ENCODE measurements at regions not wholly inside any gene's neighbourhood (a gene's known extent, or its start where the extent isn't known, plus 50 kb on each side); places are given as distances from the start of the nearest gene placed in this dataset.

DNA sequence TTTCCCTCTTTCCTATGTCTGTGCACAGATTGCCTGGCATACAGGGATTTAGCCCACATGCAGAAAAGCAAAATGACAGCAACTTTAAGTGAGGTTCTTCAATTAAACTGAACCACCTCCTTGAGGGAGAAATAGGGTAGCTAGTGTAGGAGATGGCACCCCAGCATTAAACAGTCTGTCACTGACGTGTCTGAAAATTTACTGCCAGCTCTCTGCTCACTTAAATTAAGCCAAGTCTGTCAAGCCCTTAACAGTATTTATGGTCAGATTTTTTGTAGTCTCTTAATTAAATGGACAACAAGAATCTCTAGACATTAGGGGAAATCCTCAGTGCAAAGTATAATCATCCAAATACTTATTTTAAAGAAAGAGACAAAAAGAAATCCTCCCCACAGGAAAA, 696.5 kb upstream of the PTBP2 start:
- no peak for DNase-seq

DNA sequence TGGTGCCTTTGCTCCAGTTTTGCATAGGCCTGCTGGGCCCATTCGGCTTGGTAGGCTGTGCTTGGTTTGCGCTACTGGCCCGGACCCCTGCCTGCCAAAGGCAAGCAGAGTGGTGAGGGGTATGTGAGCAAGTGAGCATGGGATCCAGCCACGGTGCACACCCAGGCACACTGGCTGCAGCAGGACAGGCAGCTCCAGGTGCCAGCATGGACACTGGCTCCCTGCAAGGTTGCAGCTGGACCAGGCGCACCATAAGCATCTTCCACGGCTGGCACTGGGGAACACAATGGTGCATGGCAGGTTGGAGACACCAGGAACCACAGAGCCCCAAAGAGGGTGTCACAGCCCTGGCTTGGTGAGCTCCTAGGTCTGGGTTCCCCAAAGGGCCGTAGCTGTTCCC, 693.5 kb upstream of the PTBP2 start:
- no peak for DNase-seq

DNA sequence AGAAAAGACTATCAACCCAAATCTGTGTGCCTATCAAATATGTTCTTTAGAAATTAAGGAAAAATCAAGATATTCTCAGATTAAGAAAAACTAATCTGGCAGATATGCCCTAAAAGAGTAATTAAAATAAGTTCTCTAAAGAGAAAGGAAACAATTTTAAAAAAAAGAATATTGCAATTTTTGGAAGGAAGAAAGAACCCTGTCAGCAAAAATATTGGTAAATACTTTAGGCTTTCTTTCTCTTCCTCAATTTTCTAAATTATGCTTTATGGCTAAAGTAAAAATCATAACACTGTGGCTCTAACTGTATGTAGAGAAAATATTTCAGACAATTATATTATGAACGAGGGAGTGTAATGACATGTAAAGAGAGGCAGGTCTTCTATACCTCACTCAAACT, 691.3 kb upstream of the PTBP2 start:
- no peak for DNase-seq

GRCh38 chr1:96034006-96034405, 687.6 kb upstream of the PTBP2 start:
- no peak for DNase-seq

DNA sequence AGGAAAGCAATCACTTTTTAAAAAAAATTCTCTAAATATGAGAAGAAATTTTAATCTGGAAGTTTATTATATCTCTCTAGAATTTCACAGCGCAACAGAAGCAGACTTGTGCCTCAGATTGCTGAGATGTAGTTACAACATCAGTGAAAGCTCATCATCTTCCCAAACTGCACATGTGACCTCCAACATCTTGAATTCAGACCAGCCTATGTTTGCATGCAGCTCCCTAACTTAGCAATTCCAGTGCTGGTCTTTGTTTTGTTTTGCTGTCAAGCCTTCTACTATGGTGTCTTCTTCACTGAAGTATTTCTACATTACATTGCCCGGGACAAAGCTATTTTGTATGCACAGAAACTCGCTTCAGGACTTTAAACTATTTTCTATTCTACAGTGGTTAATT, 684.8 kb upstream of the PTBP2 start:
- DNase-seq, result no peak

- DNase-seq, result no peak
Observed at GRCh38 chr1:96038636-96039035, 682.9 kb upstream of the PTBP2 start.

- DNase-seq, result no peak
Observed at GRCh38 chr1:96039910-96040309, 681.7 kb upstream of the PTBP2 start.

DNA sequence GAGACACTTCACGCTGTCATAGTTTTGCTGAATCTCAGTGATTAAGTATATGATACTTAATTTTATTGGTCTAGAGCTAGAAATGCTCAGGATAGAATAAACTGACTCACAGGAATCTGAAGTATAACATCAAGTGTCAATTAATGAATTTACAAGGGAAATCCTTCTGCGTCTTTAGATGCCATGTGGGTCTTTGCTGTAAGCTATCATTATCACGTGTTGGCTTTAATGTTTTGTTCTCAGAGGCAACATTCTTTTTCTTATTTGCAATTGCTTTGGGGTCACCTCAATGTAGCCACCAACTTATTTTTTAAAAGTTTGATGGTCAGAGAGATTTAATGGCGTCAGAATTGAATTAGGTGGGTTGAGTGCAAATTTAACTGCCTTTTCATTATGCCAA, 680.1 kb upstream of the PTBP2 start:
- DNase-seq, result no peak

GRCh38 chr1:96048572-96049212, 672.9 kb upstream of the PTBP2 start:
- DNase-seq, result no peak

- no peak for DNase-seq
Observed at GRCh38 chr1:96049759-96050409, 671.7 kb upstream of the PTBP2 start.

- no peak for DNase-seq
Observed at GRCh38 chr1:96059276-96059675, 662.3 kb upstream of the PTBP2 start.

GRCh38 chr1:96059736-96060135, 661.8 kb upstream of the PTBP2 start:
- no peak for DNase-seq

- DNase-seq, result no peak
Observed at GRCh38 chr1:96060621-96061020, 661.0 kb upstream of the PTBP2 start.

DNA sequence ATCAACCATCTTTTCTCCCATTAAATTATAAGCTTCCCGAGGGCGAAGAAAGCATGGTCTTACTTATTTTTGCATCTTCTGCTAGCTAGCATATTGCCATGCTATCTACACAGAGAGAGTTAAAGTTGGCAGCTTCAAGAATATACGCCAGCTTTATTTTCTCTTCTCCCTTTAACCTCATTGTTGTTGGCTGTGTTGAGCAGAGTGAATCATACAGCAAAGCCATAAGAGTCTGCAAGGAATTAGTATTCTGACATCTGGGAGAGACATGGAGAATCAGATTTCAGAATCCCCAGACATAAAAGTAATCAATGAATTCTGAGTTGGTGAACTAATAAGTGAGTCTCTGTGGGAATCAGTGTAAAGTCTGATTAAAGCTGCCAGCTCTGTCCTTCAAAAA, 649.6 kb upstream of the PTBP2 start:
- DNase-seq, result no peak

GRCh38 chr1:96073100-96073499, 648.5 kb upstream of the PTBP2 start:
- no peak for DNase-seq

GRCh38 chr1:96074422-96074821, 647.2 kb upstream of the PTBP2 start:
- no peak for DNase-seq

DNA sequence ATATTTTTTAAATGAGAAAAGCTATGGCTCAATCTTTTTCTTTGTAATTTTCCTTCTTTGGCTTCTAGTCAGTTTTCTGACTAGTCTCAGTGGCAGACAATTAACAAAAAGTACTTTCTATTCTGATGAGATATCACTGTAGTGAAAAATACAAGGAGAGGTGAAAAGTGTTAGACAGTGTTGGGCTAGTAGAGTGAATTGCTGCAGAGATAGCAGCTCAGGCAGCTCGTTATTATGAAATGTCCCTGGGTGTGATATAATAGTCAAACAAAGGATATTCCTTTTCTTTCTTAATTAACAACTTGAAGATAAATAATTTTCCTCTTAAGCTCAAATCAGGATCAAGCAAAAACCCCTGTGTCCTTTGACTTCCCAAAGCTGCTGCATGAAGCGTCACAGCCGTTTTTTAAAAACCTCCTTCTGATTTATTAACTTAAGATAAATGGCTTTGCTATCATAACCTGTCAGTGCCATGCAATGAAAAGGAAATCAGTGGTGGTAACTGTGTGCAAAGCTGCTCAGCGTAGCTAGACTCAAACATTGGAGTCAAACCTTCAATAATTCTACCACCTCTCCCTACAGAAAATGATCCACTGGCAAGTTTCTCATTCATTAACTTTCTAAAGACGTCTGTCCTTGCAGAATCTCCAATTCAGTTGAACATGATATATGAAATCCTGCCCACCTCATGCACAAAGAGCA, 646.6 kb upstream of the PTBP2 start:
- no peak for DNase-seq

- no peak for DNase-seq
Observed at GRCh38 chr1:96075704-96076455, 645.7 kb upstream of the PTBP2 start.

DNA sequence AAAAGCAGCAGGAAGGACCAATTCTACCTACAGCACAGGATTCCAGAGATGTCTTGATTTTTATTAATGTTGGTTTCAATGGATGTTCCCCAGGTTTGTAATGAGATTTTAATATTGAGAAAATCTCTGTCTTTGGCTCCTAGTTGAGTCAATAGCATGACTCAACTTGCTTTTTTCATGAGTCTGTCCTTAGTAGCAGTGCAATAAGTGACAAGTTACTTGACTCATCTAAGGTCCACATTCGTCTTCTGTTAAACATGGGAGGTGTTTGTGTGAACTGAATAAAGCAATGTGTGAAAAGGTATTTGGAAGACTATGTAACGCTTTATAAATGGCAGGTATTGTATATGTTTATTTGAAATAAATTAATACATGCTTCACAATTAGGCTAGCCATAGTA, 645.0 kb upstream of the PTBP2 start:
- DNase-seq, result no peak

DNA sequence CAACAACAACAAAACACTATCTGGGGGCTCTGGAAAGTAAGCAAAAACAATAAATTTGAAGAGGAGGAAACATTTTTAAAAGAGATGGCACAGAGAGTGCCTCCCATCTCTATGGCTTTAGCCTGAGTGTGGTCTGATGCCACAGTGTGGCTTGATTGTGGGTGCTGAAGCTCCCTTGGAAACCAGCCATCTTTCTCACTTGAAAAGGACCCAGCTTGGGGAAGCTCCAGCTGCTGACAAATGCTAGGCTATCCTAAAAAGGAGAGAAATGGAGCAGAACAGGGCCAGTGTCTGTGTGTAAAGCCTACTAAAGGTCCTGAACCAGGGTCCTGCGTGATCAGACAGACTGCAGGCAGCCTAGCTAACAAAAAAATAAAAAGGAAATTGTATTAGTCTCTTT, 642.0 kb upstream of the PTBP2 start:
- no peak for DNase-seq

DNA sequence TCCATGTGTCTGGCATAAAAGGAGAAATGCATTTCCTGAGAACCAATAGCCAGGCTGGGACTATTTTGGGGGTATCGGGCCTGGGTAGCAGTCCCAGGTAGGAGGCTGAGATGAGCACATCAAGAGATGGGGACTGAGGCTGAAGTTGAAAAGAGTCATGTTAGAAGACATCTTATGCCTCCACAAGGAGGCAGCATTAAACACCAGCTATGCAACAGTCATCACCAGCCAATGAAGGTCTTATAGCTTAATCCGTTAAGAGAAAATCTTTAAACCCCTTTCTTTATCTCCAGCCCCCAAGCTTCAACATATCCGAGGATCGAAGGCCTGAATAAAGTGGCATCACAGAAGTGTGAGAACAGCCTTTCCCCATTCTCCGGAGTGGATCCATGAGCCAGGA, 640.7 kb upstream of the PTBP2 start:
- DNase-seq, result no peak

- DNase-seq, result no peak
Observed at GRCh38 chr1:96087719-96088118, 633.9 kb upstream of the PTBP2 start.

- no peak for DNase-seq
Observed at GRCh38 chr1:96090134-96090533, 631.5 kb upstream of the PTBP2 start.

Data from NCI-H526 treated with DMSO at 0.1 percent for 48 hours (cell line).